HG02840 (cell line): ENCODE measurements at regions not wholly inside any gene's neighbourhood (a gene's known extent, or its start where the extent isn't known, plus 50 kb on each side); places are given as distances from the start of the nearest gene placed in this dataset.

Source experiments
- ATAC-seq: cut with Tn5 transposase; IDR thresholded peaks from one replicate; pipeline ENCODE4 v1.9.1; 2021; ENCODE audit warnings: mild to moderate bottlenecking, moderate library complexity, moderate number of reproducible peaks; ENCODE audit not compliant: unreplicated experiment, low FRiP score

DNA sequence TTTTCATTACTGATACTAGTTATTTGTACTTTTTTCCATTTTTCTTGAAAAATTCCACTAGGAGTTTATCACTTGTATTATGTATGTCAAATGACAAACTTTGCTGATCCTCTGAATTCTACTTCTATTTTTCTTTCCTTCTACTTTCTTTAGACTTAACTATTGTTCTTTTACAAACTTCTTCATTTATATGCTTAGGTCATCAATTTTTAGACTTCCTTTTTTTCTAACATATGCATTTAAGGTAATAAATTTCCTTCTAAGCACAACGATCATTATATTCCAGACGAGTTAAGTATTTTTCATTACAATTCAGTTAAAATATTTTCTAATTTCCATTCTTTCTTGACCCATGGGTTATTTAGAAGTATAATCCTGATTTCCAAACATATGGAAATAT, 240.8 kb downstream of the NHLRC3 start:
- no peak for ATAC-seq

- no peak for ATAC-seq
These were observed 243.4 kb downstream of the NHLRC3 start for GRCh38 chr13:39281539-39282150.

GRCh38 chr13:39282400-39282972, 244.2 kb downstream of the NHLRC3 start:
- ATAC-seq, result peak; percentile 94

DNA sequence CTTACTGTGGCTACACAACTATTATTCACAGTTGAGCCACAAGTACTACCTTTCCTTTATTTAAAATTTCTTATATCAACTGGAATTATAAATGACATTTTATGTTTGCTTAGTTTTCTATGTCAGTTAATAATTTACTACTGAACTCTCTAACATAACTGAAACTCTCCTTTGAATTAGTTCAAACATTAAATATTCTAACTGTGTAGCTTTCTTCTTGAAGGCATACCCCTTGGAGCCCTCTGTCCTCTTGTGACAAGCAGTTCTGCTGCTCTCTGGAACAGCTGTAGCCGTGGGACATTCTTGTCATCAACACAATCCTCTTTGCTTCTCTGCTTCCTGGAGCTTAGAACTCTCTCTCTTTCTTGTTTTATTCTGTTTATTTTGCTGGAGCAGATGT, 244.8 kb downstream of the NHLRC3 start:
- ATAC-seq, result no peak

DNA sequence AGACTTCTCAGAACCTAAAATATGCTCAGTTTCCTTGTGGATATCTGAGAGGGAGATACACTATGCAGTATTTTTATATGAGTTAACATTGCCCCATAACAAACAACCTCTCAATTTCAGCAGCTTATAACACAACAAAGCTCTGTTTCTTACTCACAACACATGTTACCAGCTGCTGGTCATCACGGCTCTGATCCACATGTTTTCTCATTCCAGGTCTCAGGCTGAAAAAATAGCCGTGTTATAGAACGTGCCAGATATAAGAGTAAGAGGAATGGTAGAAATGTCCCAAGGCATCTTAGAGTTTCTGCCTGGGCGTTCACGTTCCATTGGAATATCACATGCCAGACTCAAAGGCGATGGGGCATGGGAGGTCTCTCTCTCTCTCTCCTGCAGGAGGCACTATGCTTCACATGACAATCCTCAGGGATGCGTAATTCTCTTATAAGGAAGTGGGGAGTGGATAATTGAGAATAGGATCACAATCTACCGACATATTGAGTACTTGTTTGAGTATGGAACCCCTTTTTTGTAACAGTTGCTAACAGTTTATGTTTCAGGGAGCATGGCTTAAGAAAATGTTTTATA, 246.6 kb downstream of the NHLRC3 start:
- ATAC-seq, result no peak
